ENCODE measurements at regions not wholly inside any gene's neighbourhood (a gene's known extent, or its start where the extent isn't known, plus 50 kb on each side); places are given as distances from the start of the nearest gene placed in this dataset.

- WGBS (ENCODE audit: insufficient coverage, insufficient read length) = no CpG with 5 or more reads among the region's 7 CpGs
- no peak for DNase-seq (ENCODE audit: low read depth, low spot score)
Measured at GRCh38 chr15:62958528-62959363, 83.8 kb upstream of the TPM1 start.

GRCh38 chr15:62961134-62961533 is 81.4 kb upstream of the TPM1 start:
- H3K4me3 ChIP-seq (ENCODE audit: low read length) = no peak overlapping the region

More at GRCh38 chr15:62958528-62959363, 83.8 kb upstream of the TPM1 start:
- H3K4me1 ChIP-seq (ENCODE audit: control insufficient read depth, insufficient read depth, low read length) = no peaks in the 10 kb centered on the region; the same call in 1 of the 2 replicates
- H3K9me3 ChIP-seq (ENCODE audit: control insufficient read depth, insufficient read depth, low read length) = no peaks in the 10 kb centered on the region
- no peak overlapping the region for H3K27ac ChIP-seq (ENCODE audit: low read length)
- H3K4me3 ChIP-seq (ENCODE audit: low read length) = no peak overlapping the region
- H3K36me3 ChIP-seq (ENCODE audit: control insufficient read depth, insufficient read depth, low read length) = no peaks in the 10 kb centered on the region
- no peaks in the 10 kb centered on the region for H3K27me3 ChIP-seq (ENCODE audit: control insufficient read depth, insufficient read depth, low read length)

GRCh38 chr15:62962101-62962995 is 80.2 kb upstream of the TPM1 start:
- Histone ChIP-seq H3K9me3 (ENCODE audit: control insufficient read depth, insufficient read depth, low read length) (no peaks in the 10 kb centered on the region), H3K4me3 (ENCODE audit: low read length) (no peak overlapping the region), H3K36me3 (ENCODE audit: control insufficient read depth, insufficient read depth, low read length) (no peaks in the 10 kb centered on the region), H3K27me3 (ENCODE audit: control insufficient read depth, insufficient read depth, low read length) (no peaks in the 10 kb centered on the region), H3K27ac (ENCODE audit: low read length) (no peak overlapping the region), H3K4me1 (ENCODE audit: control insufficient read depth, insufficient read depth, low read length) (peaks cover 3% of the 10 kb centered on the region; the same call in 1 of the 2 replicates)
- no peak for DNase-seq (ENCODE audit: low read depth, low spot score)
- no CpG with 5 or more reads among the region's 19 CpGs for WGBS (ENCODE audit: insufficient coverage, insufficient read length)

More at GRCh38 chr15:62961134-62961533, 81.4 kb upstream of the TPM1 start:
- no CpG with 5 or more reads among the region's 9 CpGs for WGBS (ENCODE audit: insufficient coverage, insufficient read length)
- H3K36me3 ChIP-seq (ENCODE audit: control insufficient read depth, insufficient read depth, low read length) = no peaks in the 10 kb centered on the region
- DNase-seq (ENCODE audit: low read depth, low spot score) = no peak
- no peak overlapping the region for H3K27ac ChIP-seq (ENCODE audit: low read length)
- H3K4me1 ChIP-seq (ENCODE audit: control insufficient read depth, insufficient read depth, low read length) = peaks cover 3% of the 10 kb centered on the region; the same call in 1 of the 2 replicates
- H3K27me3 ChIP-seq (ENCODE audit: control insufficient read depth, insufficient read depth, low read length) = no peaks in the 10 kb centered on the region
- H3K9me3 ChIP-seq (ENCODE audit: control insufficient read depth, insufficient read depth, low read length) = no peaks in the 10 kb centered on the region

GRCh38 chr15:62964251-62964650 is 78.3 kb upstream of the TPM1 start:
- no peaks in the 10 kb centered on the region for H3K27me3 ChIP-seq (ENCODE audit: control insufficient read depth, insufficient read depth, low read length)
- no peak for DNase-seq (ENCODE audit: low read depth, low spot score)
- H3K36me3 ChIP-seq (ENCODE audit: control insufficient read depth, insufficient read depth, low read length) = no peaks in the 10 kb centered on the region
- H3K4me3 ChIP-seq (ENCODE audit: low read length) = no peak overlapping the region
- H3K27ac ChIP-seq (ENCODE audit: low read length) = no peak overlapping the region
- WGBS (ENCODE audit: insufficient coverage, insufficient read length) = no CpG with 5 or more reads among the region's 5 CpGs
- peaks cover 3% of the 10 kb centered on the region for H3K4me1 ChIP-seq (ENCODE audit: control insufficient read depth, insufficient read depth, low read length)
- H3K9me3 ChIP-seq (ENCODE audit: control insufficient read depth, insufficient read depth, low read length) = no peaks in the 10 kb centered on the region

GRCh38 chr15:62966294-62967078 is 76.1 kb upstream of the TPM1 start:
- H3K4me1 ChIP-seq (ENCODE audit: control insufficient read depth, insufficient read depth, low read length) = peaks cover 3% of the 10 kb centered on the region
- H3K27me3 ChIP-seq (ENCODE audit: control insufficient read depth, insufficient read depth, low read length) = no peaks in the 10 kb centered on the region
- no peaks in the 10 kb centered on the region for H3K9me3 ChIP-seq (ENCODE audit: control insufficient read depth, insufficient read depth, low read length)
- no peak overlapping the region for H3K4me3 ChIP-seq (ENCODE audit: low read length)
- H3K36me3 ChIP-seq (ENCODE audit: control insufficient read depth, insufficient read depth, low read length) = no peaks in the 10 kb centered on the region
- WGBS (ENCODE audit: insufficient coverage, insufficient read length) = no CpG with 5 or more reads among the region's 4 CpGs
- H3K27ac ChIP-seq (ENCODE audit: low read length) = no peak overlapping the region
- no peak for DNase-seq (ENCODE audit: low read depth, low spot score)

GRCh38 chr15:62968699-62969098 is 73.8 kb upstream of the TPM1 start:
- WGBS (ENCODE audit: insufficient coverage, insufficient read length) = no CpG with 5 or more reads among the region's 7 CpGs

GRCh38 chr15:62969442-62970089 is 73.0 kb upstream of the TPM1 start:
- Histone ChIP-seq H3K9me3 (ENCODE audit: control insufficient read depth, insufficient read depth, low read length) (no peaks in the 10 kb centered on the region), H3K4me1 (ENCODE audit: control insufficient read depth, insufficient read depth, low read length) (no peaks in the 10 kb centered on the region; the same call in none of the 2 replicates), H3K36me3 (ENCODE audit: control insufficient read depth, insufficient read depth, low read length) (no peaks in the 10 kb centered on the region), H3K27me3 (ENCODE audit: control insufficient read depth, insufficient read depth, low read length) (no peaks in the 10 kb centered on the region), H3K4me3 (ENCODE audit: low read length) (no peak overlapping the region), H3K27ac (ENCODE audit: low read length) (no peak overlapping the region)
- WGBS (ENCODE audit: insufficient coverage, insufficient read length) = no CpG with 5 or more reads among the region's 1 CpG
- DNase-seq (ENCODE audit: low read depth, low spot score) = no peak

More at GRCh38 chr15:62968699-62969098, 73.8 kb upstream of the TPM1 start:
- H3K27me3 ChIP-seq (ENCODE audit: control insufficient read depth, insufficient read depth, low read length) = no peaks in the 10 kb centered on the region
- no peak overlapping the region for H3K27ac ChIP-seq (ENCODE audit: low read length)
- DNase-seq (ENCODE audit: low read depth, low spot score) = no peak
- H3K9me3 ChIP-seq (ENCODE audit: control insufficient read depth, insufficient read depth, low read length) = no peaks in the 10 kb centered on the region
- H3K36me3 ChIP-seq (ENCODE audit: control insufficient read depth, insufficient read depth, low read length) = no peaks in the 10 kb centered on the region
- H3K4me3 ChIP-seq (ENCODE audit: low read length) = no peak overlapping the region
- H3K4me1 ChIP-seq (ENCODE audit: control insufficient read depth, insufficient read depth, low read length) = peaks cover 3% of the 10 kb centered on the region

- DNase-seq (ENCODE audit: low read depth, low spot score) = no peak
- H3K27ac ChIP-seq (ENCODE audit: low read length) = no peak overlapping the region
- H3K9me3 ChIP-seq (ENCODE audit: control insufficient read depth, insufficient read depth, low read length) = no peaks in the 10 kb centered on the region
- 100% methylated on average over 1 of the region's 5 CpGs for WGBS (ENCODE audit: insufficient coverage, insufficient read length)
- no peaks in the 10 kb centered on the region; the same call in none of the 2 replicates for H3K4me1 ChIP-seq (ENCODE audit: control insufficient read depth, insufficient read depth, low read length)
- no peaks in the 10 kb centered on the region for H3K36me3 ChIP-seq (ENCODE audit: control insufficient read depth, insufficient read depth, low read length)
- no peaks in the 10 kb centered on the region for H3K27me3 ChIP-seq (ENCODE audit: control insufficient read depth, insufficient read depth, low read length)
- no peak overlapping the region for H3K4me3 ChIP-seq (ENCODE audit: low read length)
Measured at GRCh38 chr15:62972814-62973213, 69.7 kb upstream of the TPM1 start.

GRCh38 chr15:62975515-62975914 is 67.0 kb upstream of the TPM1 start:
- no peak for DNase-seq (ENCODE audit: low read depth, low spot score)
- H3K27ac ChIP-seq (ENCODE audit: low read length) = no peak overlapping the region
- H3K9me3 ChIP-seq (ENCODE audit: control insufficient read depth, insufficient read depth, low read length) = no peaks in the 10 kb centered on the region
- H3K27me3 ChIP-seq (ENCODE audit: control insufficient read depth, insufficient read depth, low read length) = no peaks in the 10 kb centered on the region
- no peaks in the 10 kb centered on the region for H3K4me1 ChIP-seq (ENCODE audit: control insufficient read depth, insufficient read depth, low read length)
- H3K4me3 ChIP-seq (ENCODE audit: low read length) = no peak overlapping the region
- no CpG with 5 or more reads among the region's 8 CpGs for WGBS (ENCODE audit: insufficient coverage, insufficient read length)
- no peaks in the 10 kb centered on the region for H3K36me3 ChIP-seq (ENCODE audit: control insufficient read depth, insufficient read depth, low read length)
